H1 (cell line): ENCODE measurements at regions not wholly inside any gene's neighbourhood (a gene's known extent, or its start where the extent isn't known, plus 50 kb on each side); places are given as distances from the start of the nearest gene placed in this dataset.

ENCODE experiments used
- CTCF ChIA-PET: fragments of 300-600 bp; sonication (Branson Sonifier 250); formaldehyde crosslinking; loops from one replicate; lab custom pipeline; 2021; ENCODE audit not compliant: partially characterized antibody; lab: Charles Lee
- POLR2A ChIA-PET: fragments of 300-600 bp; sonication (Branson Sonifier 250); formaldehyde crosslinking; loops from one replicate; lab custom pipeline; 2021; ENCODE audit warnings: inconsistent platforms; ENCODE audit not compliant: partially characterized antibody; lab: Charles Lee
- DNase-seq, 2 experiments: peaks; one replicate each; pipeline versions ENCODE4 v3.0.0 to v3.0.0-alpha.2; 2010 to 2022; ENCODE audit warnings: low spot score in 2 of 2, low read depth in 1 of 2, mixed read lengths in 1 of 2
- FAIRE-seq: peaks from 2 replicates; lab custom pipeline; 2011; peaks lifted over from hg19 to GRCh38; lab: Jason Lieb, UNC
- H2AFZ ChIP-seq: 2 replicates; pipeline ENCODE4 v1.8.1; 2012; ENCODE audit warnings: low read length, inconsistent platforms
- H2AK5ac ChIP-seq: 2 replicates; pipeline ENCODE4 v1.6.1; 2013; ENCODE audit warnings: low read depth, low read length
- H2BK120ac ChIP-seq: replicated peaks from 2 replicates; pipeline ENCODE3; 2013; ENCODE audit warnings: low read depth, low read length, inconsistent platforms
- H2BK12ac ChIP-seq: 2 replicates; pipeline ENCODE4 v1.6.1; 2013; ENCODE audit warnings: low read depth, low read length
- H2BK15ac ChIP-seq: 2 replicates; pipeline ENCODE4 v1.6.1; 2013; ENCODE audit warnings: low read length
- H2BK20ac ChIP-seq: 2 replicates; pipeline ENCODE4 v1.6.1; 2013; ENCODE audit warnings: low read length
- H2BK5ac ChIP-seq: 2 replicates; pipeline ENCODE4 v1.6.1; 2013; ENCODE audit warnings: low read depth, low read length
- H3K14ac ChIP-seq: 2 replicates; pipeline ENCODE4 v1.6.1; 2013; ENCODE audit warnings: inconsistent platforms; ENCODE audit not compliant: insufficient read length
- H3K18ac ChIP-seq: 2 replicates; pipeline ENCODE4 v1.6.1; 2013; ENCODE audit warnings: low read length; ENCODE audit errors: extremely low read depth
- H3K23ac ChIP-seq: 2 replicates; pipeline ENCODE4 v1.6.1; 2013; ENCODE audit warnings: inconsistent platforms; ENCODE audit not compliant: insufficient read length
- H3K23me2 ChIP-seq: 2 replicates; pipeline ENCODE4 v1.6.1; 2013; ENCODE audit warnings: low read depth, low read length
- H3K27ac ChIP-seq: 2 replicates; pipeline ENCODE4 v1.6.1; 2011; ENCODE audit warnings: low read depth, low read length, inconsistent platforms
- H3K27me3 ChIP-seq, 4 experiments: replicated peaks in 1 of 4; 1 replicate in 1 of 4; 2 replicates in 3 of 4; pipeline versions ENCODE4 v1.6.1 to v1.8.1; 2011 to 2013; ENCODE audit warnings: low read length in 3 of 4, mild to moderate bottlenecking in 3 of 4, inconsistent platforms in 2 of 4, mixed read lengths in 2 of 4, moderate library complexity in 1 of 4; ENCODE audit not compliant: control insufficient read depth in 3 of 4, insufficient read depth in 3 of 4; ENCODE audit errors: extremely low read depth in 1 of 4
- H3K36me3 ChIP-seq, 4 experiments: 2 replicates each; pipeline versions ENCODE4 v1.6.1 to v1.8.1; 2011 to 2013; ENCODE audit warnings: mild to moderate bottlenecking in 4 of 4, low read length in 3 of 4, moderate library complexity in 2 of 4, control low read depth in 1 of 4, inconsistent platforms in 1 of 4; ENCODE audit not compliant: insufficient read depth in 4 of 4, control insufficient read depth in 2 of 4
- H3K4ac ChIP-seq: replicated peaks from 2 replicates; pipeline ENCODE3; 2013; ENCODE audit warnings: low read length, low read depth, mixed read lengths, inconsistent platforms; ENCODE audit not compliant: insufficient read length
- H3K4me1 ChIP-seq, 4 experiments: replicated peaks in 1 of 4; 1 replicate in 1 of 4; 2 replicates in 3 of 4; pipeline versions ENCODE4 v1.6.1 to v1.8.1; 2011 to 2013; ENCODE audit warnings: low read length in 3 of 4, inconsistent platforms in 2 of 4, mixed read lengths in 1 of 4; ENCODE audit not compliant: insufficient read depth in 4 of 4, control insufficient read depth in 3 of 4
- H3K4me2 ChIP-seq, 2 experiments: 2 replicates each; pipeline versions ENCODE4 v1.6.1 to v1.8.1; 2011 to 2013; ENCODE audit warnings: low read depth in 2 of 2, low read length in 2 of 2, control low read depth in 1 of 2, inconsistent platforms in 1 of 2, mild to moderate bottlenecking in 1 of 2; ENCODE audit not compliant: insufficient read depth in 1 of 2
- H3K4me3 ChIP-seq, 4 experiments: fragments of 200-600, 300-600 bp in 1 of 4; sonication (generic), shearing (Covaris generic), sonication (Bioruptor Twin) in 1 of 4; 2 replicates each; pipeline versions ENCODE4 v1.5.1 to v1.8.1; 2011 to 2016; ENCODE audit warnings: low read length in 4 of 4, low read depth in 3 of 4, control low read depth in 2 of 4, inconsistent platforms in 2 of 4, mild to moderate bottlenecking in 2 of 4, mixed read lengths in 1 of 4, moderate library complexity in 1 of 4; ENCODE audit not compliant: insufficient read depth in 2 of 4; ENCODE audit errors: extremely low read depth in 1 of 4
- H3K56ac ChIP-seq: replicated peaks from 2 replicates; pipeline ENCODE3; 2013; ENCODE audit warnings: low read depth, mild to moderate bottlenecking, mixed read lengths, low read length, inconsistent platforms; ENCODE audit not compliant: insufficient read length
- H3K79me1 ChIP-seq: 2 replicates; pipeline ENCODE4 v1.6.1; 2013; ENCODE audit warnings: low read depth, low read length, control low read depth
- H3K79me2 ChIP-seq, 2 experiments: 2 replicates each; pipeline versions ENCODE4 v1.6.1 to v1.8.1; 2012 to 2013; ENCODE audit warnings: low read length in 2 of 2, mild to moderate bottlenecking in 2 of 2, inconsistent platforms in 1 of 2; ENCODE audit not compliant: insufficient read depth in 2 of 2, control insufficient read depth in 1 of 2
- H3K9ac ChIP-seq, 4 experiments: replicated peaks in 1 of 4; 1 replicate in 1 of 4; 2 replicates in 3 of 4; pipeline versions ENCODE4 v1.6.1 to v1.8.1; 2011 to 2013; ENCODE audit warnings: low read depth in 3 of 4, low read length in 3 of 4, control low read depth in 2 of 4, mild to moderate bottlenecking in 2 of 4, moderate library complexity in 2 of 4, inconsistent platforms in 1 of 4; ENCODE audit errors: extremely low read depth in 1 of 4
- H3K9me3 ChIP-seq, 2 experiments: 2 replicates each; pipeline versions ENCODE4 v1.6.1 to v1.8.1; 2012 to 2013; ENCODE audit warnings: mild to moderate bottlenecking in 2 of 2, moderate library complexity in 2 of 2, control low read depth in 1 of 2, inconsistent platforms in 1 of 2, low read depth in 1 of 2, low read length in 1 of 2, mixed read lengths in 1 of 2; ENCODE audit not compliant: insufficient read depth in 2 of 2
- H4K20me1 ChIP-seq, 2 experiments: replicated peaks in 1 of 2; 2 replicates each; pipeline versions ENCODE3 to v1.8.1; 2011 to 2013; ENCODE audit warnings: inconsistent platforms in 2 of 2, low read length in 2 of 2, mild to moderate bottlenecking in 1 of 2; ENCODE audit not compliant: insufficient read depth in 2 of 2, control insufficient read depth in 1 of 2
- H4K5ac ChIP-seq: 2 replicates; pipeline ENCODE4 v1.6.1; 2013; ENCODE audit warnings: low read length, low read depth, mixed read lengths, inconsistent platforms; ENCODE audit not compliant: insufficient read length
- H4K8ac ChIP-seq: 2 replicates; pipeline ENCODE4 v1.8.0; 2013; ENCODE audit warnings: mild to moderate bottlenecking, moderate library complexity, low read length, inconsistent platforms; ENCODE audit not compliant: insufficient read depth; ENCODE audit errors: extremely low read depth
- H4K91ac ChIP-seq: replicated peaks from 2 replicates; pipeline ENCODE3; 2013; ENCODE audit warnings: low read length, mixed read lengths, inconsistent platforms; ENCODE audit not compliant: insufficient read length
- ATF3 ChIP-seq: IDR thresholded peaks from 2 replicates; pipeline ENCODE4 v1.6.1; 2011; ENCODE audit warnings: low read depth, mild to moderate bottlenecking, low read length; ENCODE audit not compliant: insufficient read depth
- BCL11A ChIP-seq, 2 experiments: IDR thresholded peaks; one replicate each; pipeline ENCODE4 v1.6.1; 2011; ENCODE audit warnings: low read depth in 2 of 2, low read length in 2 of 2, mild to moderate bottlenecking in 2 of 2
- CBX8 ChIP-seq: fragments of 300-800, 300-1000 bp; sonication (generic); IDR thresholded peaks from 2 replicates; pipeline ENCODE4 v1.7.1; 2016; ENCODE audit warnings: low read depth, low read length, borderline replicate concordance
- CHD1 ChIP-seq: IDR thresholded peaks from 2 replicates; pipeline ENCODE4 v1.6.1; 2012; ENCODE audit warnings: low read depth, low read length, improper control_type of control experiment
- CREB1 ChIP-seq: IDR thresholded peaks from 2 replicates; pipeline ENCODE4 v1.6.1; 2012; ENCODE audit warnings: inconsistent platforms
- FOSL1 ChIP-seq: IDR thresholded peaks from 2 replicates; pipeline ENCODE4 v1.6.1; 2011; ENCODE audit warnings: mild to moderate bottlenecking, low read depth, low read length, moderate library complexity; ENCODE audit not compliant: insufficient read depth
- GTF2F1 ChIP-seq: IDR thresholded peaks from 2 replicates; pipeline ENCODE4 v1.6.1; 2012; ENCODE audit warnings: low read depth, low read length, improper control_type of control experiment, borderline replicate concordance
- HDAC6 ChIP-seq: IDR thresholded peaks from one replicate; pipeline ENCODE4 v1.7.1; 2012; ENCODE audit warnings: low read depth, mild to moderate bottlenecking, inconsistent platforms, low read length, moderate library complexity
- NANOG ChIP-seq: IDR thresholded peaks from 2 replicates; pipeline ENCODE4 v1.6.1; 2011; ENCODE audit warnings: low read length, low read depth, mild to moderate bottlenecking, inconsistent platforms; ENCODE audit not compliant: insufficient read depth, poor library complexity, severe bottlenecking
- RAD21 ChIP-seq, 2 experiments: IDR thresholded peaks in 1 of 2; conservative IDR thresholded peaks in 1 of 2; 2 replicates each; pipeline ENCODE4 v1.6.1; 2011; ENCODE audit warnings: low read depth in 2 of 2, low read length in 2 of 2, improper control_type of control experiment in 1 of 2, inconsistent platforms in 1 of 2, mild to moderate bottlenecking in 1 of 2, moderate library complexity in 1 of 2
- RBBP5 ChIP-seq: IDR thresholded peaks from 2 replicates; pipeline ENCODE4 v1.7.1; 2012; ENCODE audit warnings: low read depth, mild to moderate bottlenecking, inconsistent platforms, low read length, moderate library complexity, borderline replicate concordance
- SIX5 ChIP-seq: IDR thresholded peaks from 2 replicates; pipeline ENCODE4 v1.6.1; 2011; ENCODE audit warnings: mild to moderate bottlenecking, low read depth, low read length
- TAF1 ChIP-seq: IDR thresholded peaks from 2 replicates; pipeline ENCODE4 v1.6.1; 2011; ENCODE audit warnings: mild to moderate bottlenecking, low read depth, low read length
- TCF12 ChIP-seq: IDR thresholded peaks from 2 replicates; pipeline ENCODE4 v1.6.1; 2011; ENCODE audit warnings: low read depth, mild to moderate bottlenecking, low read length
- WGBS, 2 experiments: shearing (Covaris generic) in 1 of 2; methylation state at CpG; one replicate each; pipeline versions ENCODE4 v1.1.6 to v1.1.7; 2013 to 2015; ENCODE audit warnings: low lambda C conversion rate in 2 of 2, mixed read lengths in 2 of 2, inconsistent platforms in 1 of 2, low coverage in 1 of 2, missing lambda C conversion rate in 1 of 2; ENCODE audit not compliant: insufficient replicate concordance in 2 of 2, insufficient coverage in 1 of 2, insufficient read length in 1 of 2; ENCODE audit errors: extremely low coverage in 1 of 2, missing lambda C conversion rate in 1 of 2; 5-methylcytosine and 5-hydroxymethylcytosine counted together

- FAIRE-seq = no peak
- no peaks in the 10 kb centered on the region for H3K27me3 ChIP-seq
- no peak overlapping the region for H3K9ac ChIP-seq
- 92% methylated on average over 2 of the region's 2 CpGs; no CpG with 5 or more reads in 1 of the 2 experiments for WGBS, 2 experiments
- no peak overlapping the region for H3K23ac ChIP-seq
- ChIA-PET CTCF (interaction anchor here (0.7 kb wide), 1 partner anchor 431 kb away, joined by 3 read pairs; no protein-coding TSS in a partner anchor), POLR2A (no interaction called here)
- H3K79me2 ChIP-seq = no peaks in the 10 kb centered on the region
- no peak for DNase-seq
- no peaks in the 10 kb centered on the region for H3K36me3 ChIP-seq
- no peak overlapping the region for H2BK120ac ChIP-seq
- H2BK12ac ChIP-seq = no peak overlapping the region
- H3K23me2 ChIP-seq = no peaks in the 10 kb centered on the region
- no peak overlapping the region for H2BK20ac ChIP-seq
- H3K4me3 ChIP-seq = no peak overlapping the region
- no peak overlapping the region for H3K18ac ChIP-seq
- no peaks in the 10 kb centered on the region for H3K79me1 ChIP-seq
- H4K91ac ChIP-seq = no peak overlapping the region
- H2BK5ac ChIP-seq = no peak overlapping the region
- H4K5ac ChIP-seq = no peak overlapping the region
- H3K14ac ChIP-seq = no peak overlapping the region
- no peaks in the 10 kb centered on the region for H3K9me3 ChIP-seq
- no peaks in the 10 kb centered on the region for H4K20me1 ChIP-seq
- no peak overlapping the region for H4K8ac ChIP-seq
- no peak overlapping the region for H3K27ac ChIP-seq
- no peaks in the 10 kb centered on the region for H3K4me1 ChIP-seq
- no peak overlapping the region for H2AK5ac ChIP-seq
- no peak overlapping the region for H3K4ac ChIP-seq
- H3K56ac ChIP-seq = no peak overlapping the region
- no peak overlapping the region for H3K4me2 ChIP-seq
- no peak overlapping the region for H2BK15ac ChIP-seq
- no peak overlapping the region for H2AFZ ChIP-seq
- TF ChIP-seq SIX5 = no peak
- TF ChIP-seq TAF1 = no peak
- no peak for TF ChIP-seq TCF12
- no peak for TF ChIP-seq ATF3
- no peak for TF ChIP-seq NANOG
- no peak for TF ChIP-seq GTF2F1
- TF ChIP-seq HDAC6 = no peak
- TF ChIP-seq FOSL1 = no peak
- TF ChIP-seq RAD21 (IDR thresholded peaks at IDR 0.05 in 1 of 2, conservative IDR thresholded peaks at IDR 0.05 in 1 of 2; ENCODE audit: low read depth in 2 of 2, low read length in 2 of 2) = no peak
- no peak for TF ChIP-seq RBBP5
- TF ChIP-seq BCL11A (IDR thresholded peaks at IDR 0.05; ENCODE audit: low read depth in 2 of 2, low read length in 2 of 2) = no peak
- TF ChIP-seq CREB1 = no peak
- no peak for TF ChIP-seq CHD1
- TF ChIP-seq CBX8 = no peak
These were observed 856.7 kb downstream of the CDH8 start for GRCh38 chr16:61179561-61179960.
